HCEC 1CT (cell line): ENCODE measurements at regions not wholly inside any gene's neighbourhood (a gene's known extent, or its start where the extent isn't known, plus 50 kb on each side); places are given as distances from the start of the nearest gene placed in this dataset.
"Not testable (repeated sequence)": the region's sequence is repeated elsewhere in the genome, so short reads cannot be mapped to it uniquely, and the experiment has no call there.

Experiments used
- DNase-seq: peaks from one replicate; pipeline ENCODE4 v3.0.0-alpha.2; 2017

GRCh38 chr13:44312131-44312530, 61.5 kb upstream of the SERP2 start:
- no peak for DNase-seq

- DNase-seq, result peak; percentile 95
Observed at GRCh38 chr13:44312834-44313551, 60.6 kb upstream of the SERP2 start.

- peak; percentile 93 for DNase-seq
Observed at GRCh38 chr13:44313674-44314073, 60.0 kb upstream of the SERP2 start.

GRCh38 chr13:44314160-44314559, 59.5 kb upstream of the SERP2 start:
- DNase-seq, result not testable (repeated sequence)

GRCh38 chr13:44317752-44318151, 55.9 kb upstream of the SERP2 start:
- DNase-seq, result peak; percentile 66

- DNase-seq, result peak; percentile 19
Observed at GRCh38 chr13:44318161-44318560, 55.5 kb upstream of the SERP2 start.

GRCh38 chr13:44320611-44321010, 53.0 kb upstream of the SERP2 start:
- DNase-seq, result no peak

GRCh38 chr13:44321961-44322360, 51.7 kb upstream of the SERP2 start:
- no peak for DNase-seq

GRCh38 chr13:44322928-44323327, 50.7 kb upstream of the SERP2 start:
- DNase-seq, result no peak

- DNase-seq, result no peak
Observed at GRCh38 chr13:44323754-44324153, 49.9 kb upstream of the SERP2 start.
